ENCODE measurements at regions not wholly inside any gene's neighbourhood (a gene's known extent, or its start where the extent isn't known, plus 50 kb on each side); places are given as distances from the start of the nearest gene placed in this dataset.

GRCh38 chr4:14752341-14753046, 249.8 kb upstream of the CPEB2 start:
- TF ChIP-seq MAX (IDR thresholded peaks at IDR 0.05) (no peak), CTCF (IDR thresholded peaks at IDR 0.05; ENCODE audit: low read depth, low read length, missing input control) (no peak), JUND (IDR thresholded peaks at IDR 0.05) (no peak), RAD21 (IDR thresholded peaks at IDR 0.05) (no peak), GABPA (IDR thresholded peaks at IDR 0.05 in 1 of 2, conservative IDR thresholded peaks at IDR 0.05 in 1 of 2) (no peak)

Data from liver (tissue), 3 donors.